ENCODE measurements at regions not wholly inside any gene's neighbourhood (a gene's known extent, or its start where the extent isn't known, plus 50 kb on each side); places are given as distances from the start of the nearest gene placed in this dataset.

DNA sequence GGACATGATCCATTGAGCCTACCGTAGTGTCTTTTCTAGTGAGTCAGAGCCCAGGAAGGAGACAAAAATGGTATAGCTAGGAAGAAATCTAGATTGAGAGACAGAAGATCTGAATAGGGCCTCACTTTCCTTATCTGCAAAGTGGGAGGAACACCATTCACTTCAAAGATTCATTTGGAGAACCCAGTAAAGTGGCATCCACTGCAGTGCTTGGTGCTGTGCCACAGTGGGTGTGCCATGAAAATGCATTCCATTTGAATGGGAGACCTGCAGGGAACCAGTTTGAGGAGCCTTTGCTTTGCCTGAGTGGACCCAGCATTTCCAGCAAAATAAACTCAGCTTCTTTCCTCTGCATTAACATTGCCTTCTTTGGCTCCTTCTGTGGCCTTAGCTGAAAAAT lies 470.5 kb upstream of the CADM1 start:
- TF ChIP-seq, protein P1, sequence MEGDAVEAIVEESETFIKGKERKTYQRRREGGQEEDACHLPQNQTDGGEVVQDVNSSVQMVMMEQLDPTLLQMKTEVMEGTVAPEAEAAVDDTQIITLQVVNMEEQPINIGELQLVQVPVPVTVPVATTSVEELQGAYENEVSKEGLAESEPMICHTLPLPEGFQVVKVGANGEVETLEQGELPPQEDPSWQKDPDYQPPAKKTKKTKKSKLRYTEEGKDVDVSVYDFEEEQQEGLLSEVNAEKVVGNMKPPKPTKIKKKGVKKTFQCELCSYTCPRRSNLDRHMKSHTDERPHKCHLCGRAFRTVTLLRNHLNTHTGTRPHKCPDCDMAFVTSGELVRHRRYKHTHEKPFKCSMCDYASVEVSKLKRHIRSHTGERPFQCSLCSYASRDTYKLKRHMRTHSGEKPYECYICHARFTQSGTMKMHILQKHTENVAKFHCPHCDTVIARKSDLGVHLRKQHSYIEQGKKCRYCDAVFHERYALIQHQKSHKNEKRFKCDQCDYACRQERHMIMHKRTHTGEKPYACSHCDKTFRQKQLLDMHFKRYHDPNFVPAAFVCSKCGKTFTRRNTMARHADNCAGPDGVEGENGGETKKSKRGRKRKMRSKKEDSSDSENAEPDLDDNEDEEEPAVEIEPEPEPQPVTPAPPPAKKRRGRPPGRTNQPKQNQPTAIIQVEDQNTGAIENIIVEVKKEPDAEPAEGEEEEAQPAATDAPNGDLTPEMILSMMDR (IDR thresholded peaks at IDR 0.05): no peak
- no peak for TF ChIP-seq EP300 (IDR thresholded peaks at IDR 0.05)
- no peak for TF ChIP-seq POLR2A (IDR thresholded peaks at IDR 0.05)
